GM19239 (cell line): ENCODE measurements at regions not wholly inside any gene's neighbourhood (a gene's known extent, or its start where the extent isn't known, plus 50 kb on each side); places are given as distances from the start of the nearest gene placed in this dataset.
"Not testable (repeated sequence)": the region's sequence is repeated elsewhere in the genome, so short reads cannot be mapped to it uniquely, and the experiment has no call there.

Experiments used
- DNase-seq: peaks from one replicate; pipeline ENCODE4 v3.0.0; 2011; ENCODE audit warnings: low spot score; ENCODE audit not compliant: insufficient read length
- FAIRE-seq: peaks from 2 replicates; lab custom pipeline; 2011; peaks lifted over from hg19 to GRCh38; lab: Jason Lieb, UNC

GRCh38 chr6:27644528-27644927 lies 171.6 kb upstream of the ZNF184 start:
- DNase-seq: no peak
- no peak for FAIRE-seq

DNA sequence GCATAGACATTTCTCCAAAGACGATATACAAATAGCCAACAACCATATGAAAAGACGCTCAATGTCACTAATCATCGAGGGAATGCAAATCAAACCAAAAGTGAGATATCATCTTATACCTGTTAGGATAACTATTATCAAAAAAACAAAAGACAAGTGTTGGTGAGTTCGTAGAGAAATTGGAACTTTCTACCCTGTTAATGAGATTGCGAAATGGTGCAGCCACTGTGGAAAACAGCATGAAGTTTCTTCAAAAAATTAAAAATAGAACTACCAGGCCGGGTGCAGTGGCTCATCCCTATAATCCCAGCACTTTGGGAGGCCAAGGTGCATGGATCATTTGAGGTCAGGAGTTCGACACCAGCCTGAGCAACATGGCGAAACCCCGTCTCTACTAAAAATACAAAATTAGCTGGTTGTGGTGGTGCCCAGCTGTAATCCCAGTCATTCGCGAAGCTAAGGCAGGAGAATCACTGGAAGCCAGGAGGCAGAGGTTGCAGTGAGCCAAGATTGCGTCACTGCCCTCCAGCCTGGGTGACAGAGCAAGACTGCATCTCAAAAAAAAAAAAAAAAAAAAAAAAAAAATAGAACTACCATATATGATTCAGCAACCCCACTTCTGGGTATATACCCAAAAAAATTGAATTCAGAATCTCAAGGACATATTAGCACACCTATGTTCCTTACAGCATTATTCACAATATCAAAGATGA lies 170.0 kb upstream of the ZNF184 start:
- FAIRE-seq (no peak), DNase-seq (no peak)

DNA sequence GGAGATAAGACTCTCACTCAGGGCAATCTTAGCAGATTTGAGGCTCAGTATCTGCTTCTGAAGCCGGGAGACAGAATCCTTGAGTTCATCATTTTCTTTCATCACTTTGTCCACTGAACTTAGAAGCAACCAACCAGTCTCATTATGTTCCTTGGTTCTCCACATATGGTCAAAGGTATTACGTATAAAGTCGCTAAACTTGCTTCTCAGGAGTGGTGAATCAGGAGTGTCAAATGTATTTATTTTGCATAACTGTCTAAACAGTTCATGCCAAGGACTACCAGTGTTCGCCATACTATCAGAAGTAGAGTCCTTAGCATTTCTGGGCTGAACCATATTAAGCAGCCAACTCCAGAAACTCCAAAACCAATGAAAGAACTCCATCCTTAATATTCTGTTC lies 163.0 kb upstream of the ZNF184 start:
- FAIRE-seq: not testable (repeated sequence)

GRCh38 chr6:27633221-27633688 lies 160.3 kb upstream of the ZNF184 start:
- not testable (repeated sequence) for FAIRE-seq, DNase-seq

More for the DNA sequence above, 163.0 kb upstream of the ZNF184 start:
- DNase-seq: not testable (repeated sequence)

GRCh38 chr6:27631609-27631916 lies 158.7 kb upstream of the ZNF184 start:
- no peak for FAIRE-seq
- no peak for DNase-seq

- DNase-seq (no peak), FAIRE-seq (no peak)
These were observed 158.1 kb upstream of the ZNF184 start for GRCh38 chr6:27630727-27631608.

- FAIRE-seq (no peak), DNase-seq (no peak)
These were observed 151.9 kb upstream of the ZNF184 start for GRCh38 chr6:27624694-27625262.

DNA sequence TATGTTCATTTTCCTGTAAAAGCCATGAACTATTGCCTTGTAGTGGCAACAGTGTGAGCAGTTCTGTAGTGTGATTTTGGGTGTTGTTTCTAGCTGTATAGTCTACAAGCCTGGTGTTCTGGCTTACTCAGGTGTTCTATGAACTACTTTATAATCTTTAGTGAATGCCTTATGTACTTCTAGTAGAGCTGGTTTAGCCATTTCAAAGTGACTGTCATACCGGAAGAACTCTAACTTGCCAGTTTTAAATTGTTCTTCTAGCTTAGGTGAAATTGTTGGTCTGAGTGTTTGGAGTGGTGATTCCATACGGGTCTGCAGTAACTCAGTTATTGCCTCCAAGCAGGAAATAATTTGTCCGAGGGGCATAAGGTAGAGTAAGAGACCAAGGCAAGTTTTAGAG lies 150.2 kb upstream of the ZNF184 start:
- DNase-seq (no peak), FAIRE-seq (no peak)

- FAIRE-seq: no peak
These were observed 146.5 kb upstream of the ZNF184 start for GRCh38 chr6:27619436-27619835.

GRCh38 chr6:27617700-27618689 lies 145.1 kb upstream of the ZNF184 start:
- FAIRE-seq (peak; percentile 66), DNase-seq (no peak)

More at GRCh38 chr6:27619436-27619835, 146.5 kb upstream of the ZNF184 start:
- no peak for DNase-seq

- DNase-seq (no peak), FAIRE-seq (peak; percentile 71)
These were observed 144.3 kb upstream of the ZNF184 start for GRCh38 chr6:27617046-27617687.

DNA sequence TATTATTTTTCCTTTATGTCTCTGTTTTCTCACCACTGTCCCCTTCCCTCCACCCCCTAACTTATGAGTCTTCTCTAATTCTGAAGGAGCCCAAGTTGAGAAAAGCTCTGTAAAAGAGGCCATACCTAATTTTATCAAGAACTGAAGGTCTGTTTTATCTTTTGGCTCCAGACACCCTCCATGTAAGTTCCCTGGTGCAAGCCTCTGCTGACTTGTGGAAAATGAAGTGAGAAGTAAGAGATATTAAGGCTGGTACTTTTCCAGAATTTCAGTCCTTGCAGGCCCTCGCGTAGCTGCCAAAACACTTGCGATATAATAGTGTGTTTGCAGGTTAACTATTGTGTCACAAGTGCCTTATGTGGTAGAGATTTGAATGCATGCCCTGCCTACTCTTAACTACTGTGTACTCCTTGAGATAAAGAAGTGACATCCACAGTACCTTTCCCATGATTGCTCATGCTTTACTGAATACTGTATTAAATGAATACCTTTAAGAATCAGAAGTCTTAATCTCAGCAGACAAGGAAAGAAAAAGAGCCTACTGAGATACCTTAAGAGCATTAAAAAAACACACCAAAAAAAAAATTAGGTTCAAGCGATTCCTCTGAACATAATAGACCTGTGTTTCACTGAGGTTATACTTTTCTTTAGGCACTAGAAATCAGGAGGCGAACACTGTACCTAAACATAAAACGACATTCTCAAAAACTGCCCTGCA lies 143.6 kb upstream of the ZNF184 start:
- DNase-seq (no peak), FAIRE-seq (no peak)

GRCh38 chr6:27611451-27611850 lies 138.5 kb upstream of the ZNF184 start:
- DNase-seq (no peak), FAIRE-seq (no peak)

DNA sequence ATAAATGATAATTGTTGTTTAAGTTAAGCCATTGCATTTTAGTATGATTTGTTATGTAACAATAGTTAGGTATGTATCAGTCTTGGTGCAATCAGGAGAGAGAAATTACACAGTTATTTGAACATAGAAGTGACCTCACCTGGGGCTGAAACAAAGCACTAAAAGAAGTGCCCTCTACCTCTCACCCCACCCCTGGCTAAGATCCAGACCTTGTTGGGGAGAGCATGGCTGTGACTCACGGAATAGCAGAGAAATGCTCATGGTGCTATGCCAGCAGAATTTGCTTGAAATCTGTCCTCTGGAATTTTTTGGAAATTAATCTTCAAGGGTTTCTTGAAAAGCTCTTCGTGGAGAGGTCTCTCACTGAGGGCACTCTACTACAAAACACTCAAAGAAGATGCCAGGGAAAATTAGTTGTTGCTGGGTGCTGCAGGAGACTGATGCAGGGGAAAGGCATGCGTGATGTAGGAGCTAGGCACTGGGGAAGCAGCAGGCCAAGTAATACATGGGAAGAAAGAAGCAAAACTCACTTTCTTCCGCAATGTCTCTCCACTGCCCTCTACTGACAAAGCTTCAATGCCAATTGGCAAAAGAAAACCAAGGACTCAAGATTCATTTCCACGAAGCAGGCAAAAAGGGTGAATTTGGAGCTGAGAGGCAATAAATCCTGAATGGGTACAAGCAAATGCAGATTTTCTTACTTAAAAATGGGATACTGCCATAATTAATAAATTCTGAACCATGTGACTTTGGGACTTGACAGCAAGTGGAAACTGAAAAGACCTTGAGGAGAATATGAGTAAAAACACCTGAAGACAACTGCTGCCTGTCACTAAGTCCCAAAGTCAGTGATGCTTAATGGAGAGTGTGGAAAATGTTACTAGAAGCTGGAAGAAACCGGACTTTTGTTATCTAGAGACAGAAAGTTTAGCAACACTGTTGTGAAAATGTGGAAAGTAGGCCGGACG lies 136.3 kb upstream of the ZNF184 start:
- peak; percentile 78 for FAIRE-seq
- no peak for DNase-seq

DNA sequence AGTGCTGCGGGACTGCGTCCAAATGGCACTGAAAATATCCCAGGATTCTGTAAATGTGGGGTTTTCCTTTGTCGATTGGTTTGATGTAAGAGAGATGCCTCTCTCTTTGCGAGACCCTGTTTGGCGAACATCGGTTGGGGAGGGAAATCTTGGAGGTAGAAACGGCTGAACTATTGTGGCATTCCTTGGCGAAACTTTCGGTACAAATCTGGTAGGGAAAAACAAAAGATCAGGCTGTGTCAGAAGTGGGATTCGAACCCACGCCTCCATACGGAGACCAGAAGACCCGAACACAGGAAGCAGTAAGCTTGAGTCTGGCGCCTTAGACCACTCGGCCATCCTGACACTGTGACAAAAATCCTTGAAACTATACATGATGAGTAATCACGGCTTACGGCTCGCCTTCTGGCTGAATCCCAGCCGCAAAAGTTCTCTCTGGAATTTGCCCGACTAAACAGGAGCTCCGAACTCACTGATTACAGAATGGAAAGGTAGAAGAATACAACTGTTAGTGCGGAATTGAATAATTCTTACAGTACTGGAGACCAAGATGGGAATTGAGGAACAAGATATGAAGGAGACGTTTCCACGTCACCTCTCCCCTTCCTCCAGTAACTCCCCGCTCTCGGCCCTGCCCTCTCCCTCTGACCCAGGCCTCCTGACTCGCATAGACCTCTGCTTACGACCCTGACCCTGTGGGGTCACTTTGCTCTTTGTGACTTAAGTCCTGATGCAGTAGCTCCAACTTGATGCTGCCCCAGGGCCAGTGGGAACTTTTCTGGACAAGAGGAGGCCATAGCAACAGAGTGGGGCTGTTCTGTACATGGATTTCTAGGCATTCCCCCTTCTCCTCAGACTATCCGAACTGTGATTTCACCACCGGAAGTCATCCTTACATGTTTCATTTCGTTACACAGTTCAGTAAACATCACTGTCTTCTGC lies 132.8 kb upstream of the ZNF184 start:
- FAIRE-seq: peak; percentile 87
- no peak for DNase-seq

- no peak for DNase-seq
- peak; percentile 55 for FAIRE-seq
These were observed 132.1 kb upstream of the ZNF184 start for GRCh38 chr6:27604986-27605385.
